Fibroblast of lung (primary cell): ENCODE measurements at regions not wholly inside any gene's neighbourhood (a gene's known extent, or its start where the extent isn't known, plus 50 kb on each side); places are given as distances from the start of the nearest gene placed in this dataset.
"Not testable (repeated sequence)": the region's sequence is repeated elsewhere in the genome, so short reads cannot be mapped to it uniquely, and the experiment has no call there.

Source experiments
- DNase-seq, 2 donors: peaks; one replicate each; pipeline versions ENCODE4 v3.0.0 to v3.0.0-alpha.2; 2010; ENCODE audit warnings: low read depth in 2 of 2
- H2AFZ ChIP-seq: 2 replicates; pipeline ENCODE4 v1.5.1; 2012; ENCODE audit warnings: low read length, control low read depth, inconsistent platforms
- H3K27ac ChIP-seq: 2 replicates; pipeline ENCODE4 v1.5.1; 2011; ENCODE audit warnings: low read length, control low read depth; ENCODE audit not compliant: insufficient read depth
- H3K27me3 ChIP-seq: 2 replicates; pipeline ENCODE4 v1.5.1; 2011; ENCODE audit warnings: mild to moderate bottlenecking, low read length; ENCODE audit not compliant: control insufficient read depth, insufficient read depth
- H3K36me3 ChIP-seq: 2 replicates; pipeline ENCODE4 v1.5.1; 2011; ENCODE audit warnings: low read length; ENCODE audit not compliant: control insufficient read depth, insufficient read depth
- H3K4me1 ChIP-seq: 2 replicates; pipeline ENCODE4 v1.5.1; 2011; ENCODE audit warnings: low read length; ENCODE audit not compliant: control insufficient read depth, insufficient read depth; ENCODE audit errors: extremely low read depth
- H3K4me2 ChIP-seq: 2 replicates; pipeline ENCODE4 v1.5.1; 2011; ENCODE audit warnings: low read length, control low read depth; ENCODE audit not compliant: insufficient read depth; ENCODE audit errors: extremely low read depth
- H3K4me3 ChIP-seq, 4 experiments: fragments of 200-600 bp in 1 of 4; sonication (generic) in 1 of 4; replicated peaks in 1 of 4; 2 replicates each; pipeline ENCODE4 v1.5.1; 2011 to 2016; ENCODE audit warnings: low read length in 4 of 4, low read depth in 3 of 4, mild to moderate bottlenecking in 3 of 4, control low read depth in 2 of 4, inconsistent platforms in 1 of 4, mixed read lengths in 1 of 4; ENCODE audit not compliant: insufficient read depth in 1 of 4; ENCODE audit errors: control extremely low read depth in 1 of 4
- H3K79me2 ChIP-seq: 2 replicates; pipeline ENCODE4 v1.5.1; 2012; ENCODE audit warnings: mild to moderate bottlenecking, low read length, inconsistent platforms; ENCODE audit not compliant: control insufficient read depth, insufficient read depth
- H3K9ac ChIP-seq: 2 replicates; pipeline ENCODE4 v1.5.1; 2011; ENCODE audit warnings: mild to moderate bottlenecking, low read length, control low read depth; ENCODE audit not compliant: insufficient read depth
- H3K9me3 ChIP-seq: 2 replicates; pipeline ENCODE4 v1.5.1; 2012; ENCODE audit warnings: low read depth, low read length; ENCODE audit not compliant: control insufficient read depth, insufficient read depth
- H4K20me1 ChIP-seq: 2 replicates; pipeline ENCODE4 v1.5.1; 2011; ENCODE audit warnings: low read length; ENCODE audit not compliant: control insufficient read depth, insufficient read depth; ENCODE audit errors: extremely low read depth
- CTCF ChIP-seq, 2 donors: IDR thresholded peaks in 1 of 2; conservative IDR thresholded peaks in 1 of 2; 1 replicate in 1 of 2; 2 replicates in 1 of 2; pipeline ENCODE4 v1.5.1; 2011 to 2012; ENCODE audit warnings: low read length in 2 of 2, control low read depth in 1 of 2, inconsistent platforms in 1 of 2, low read depth in 1 of 2, mild to moderate bottlenecking in 1 of 2
- EZH2 ChIP-seq: IDR thresholded peaks from 2 replicates; pipeline ENCODE4 v1.5.1; 2012; ENCODE audit warnings: low read length, control low read depth, mild to moderate bottlenecking; ENCODE audit errors: missing control alignments

GRCh38 chr5:130400091-130400490, 495.8 kb downstream of the CHSY3 start:
- Histone ChIP-seq H3K27ac (no peak overlapping the region), H3K4me2 (no peak overlapping the region), H3K79me2 (no peaks in the 10 kb centered on the region), H3K4me3 (no peak overlapping the region), H3K9me3 (no peaks in the 10 kb centered on the region), H4K20me1 (no peaks in the 10 kb centered on the region), H3K36me3 (no peaks in the 10 kb centered on the region), H2AFZ (no peak overlapping the region), H3K4me1 (no peaks in the 10 kb centered on the region), H3K9ac (no peak overlapping the region), H3K27me3 (no peaks in the 10 kb centered on the region)
- DNase-seq = peak; percentile 7 to 75
- TF ChIP-seq EZH2 (no peak), CTCF (conservative IDR thresholded peaks at IDR 0.05 in 1 of 2, IDR thresholded peaks at IDR 0.05 in 1 of 2; ENCODE audit: low read depth in 1 of 2, low read length in 2 of 2) (no peak)

- no peak for DNase-seq
- Histone ChIP-seq H3K4me3 (no peak overlapping the region), H3K36me3 (no peaks in the 10 kb centered on the region), H3K27ac (no peak overlapping the region), H3K9ac (no peak overlapping the region), H3K79me2 (no peaks in the 10 kb centered on the region), H3K4me1 (no peaks in the 10 kb centered on the region), H3K4me2 (no peak overlapping the region), H4K20me1 (no peaks in the 10 kb centered on the region), H3K27me3 (no peaks in the 10 kb centered on the region), H2AFZ (no peak overlapping the region), H3K9me3 (no peaks in the 10 kb centered on the region)
- TF ChIP-seq EZH2 (no peak), CTCF (conservative IDR thresholded peaks at IDR 0.05 in 1 of 2, IDR thresholded peaks at IDR 0.05 in 1 of 2; ENCODE audit: low read depth in 1 of 2, low read length in 2 of 2) (no peak)
Measured at GRCh38 chr5:130398825-130399224, 494.6 kb downstream of the CHSY3 start.

GRCh38 chr5:130397727-130398126, 493.5 kb downstream of the CHSY3 start:
- not testable (repeated sequence) for H3K36me3 ChIP-seq, H3K9ac ChIP-seq, H4K20me1 ChIP-seq

More at GRCh38 chr5:130397727-130398126, 493.5 kb downstream of the CHSY3 start:
- not testable (repeated sequence) for H2AFZ ChIP-seq, H3K79me2 ChIP-seq, H3K4me3 ChIP-seq, H3K4me2 ChIP-seq, H3K27me3 ChIP-seq, H3K9me3 ChIP-seq, H3K4me1 ChIP-seq, H3K27ac ChIP-seq, DNase-seq
